ENCODE measurements at regions not wholly inside any gene's neighbourhood (a gene's known extent, or its start where the extent isn't known, plus 50 kb on each side); places are given as distances from the start of the nearest gene placed in this dataset.

- TF ChIP-seq, protein P1, sequence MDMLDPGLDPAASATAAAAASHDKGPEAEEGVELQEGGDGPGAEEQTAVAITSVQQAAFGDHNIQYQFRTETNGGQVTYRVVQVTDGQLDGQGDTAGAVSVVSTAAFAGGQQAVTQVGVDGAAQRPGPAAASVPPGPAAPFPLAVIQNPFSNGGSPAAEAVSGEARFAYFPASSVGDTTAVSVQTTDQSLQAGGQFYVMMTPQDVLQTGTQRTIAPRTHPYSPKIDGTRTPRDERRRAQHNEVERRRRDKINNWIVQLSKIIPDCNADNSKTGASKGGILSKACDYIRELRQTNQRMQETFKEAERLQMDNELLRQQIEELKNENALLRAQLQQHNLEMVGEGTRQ (IDR thresholded peaks at IDR 0.05; ENCODE audit: borderline replicate concordance, low read depth, low read length) = no peak
- TF ChIP-seq TAF1 (IDR thresholded peaks at IDR 0.05; ENCODE audit: borderline replicate concordance, low read depth, low read length) = no peak
These were observed 391.9 kb upstream of the RAB6C start (continued) for GRCh38 chr2:129587426-129588064.

DNA sequence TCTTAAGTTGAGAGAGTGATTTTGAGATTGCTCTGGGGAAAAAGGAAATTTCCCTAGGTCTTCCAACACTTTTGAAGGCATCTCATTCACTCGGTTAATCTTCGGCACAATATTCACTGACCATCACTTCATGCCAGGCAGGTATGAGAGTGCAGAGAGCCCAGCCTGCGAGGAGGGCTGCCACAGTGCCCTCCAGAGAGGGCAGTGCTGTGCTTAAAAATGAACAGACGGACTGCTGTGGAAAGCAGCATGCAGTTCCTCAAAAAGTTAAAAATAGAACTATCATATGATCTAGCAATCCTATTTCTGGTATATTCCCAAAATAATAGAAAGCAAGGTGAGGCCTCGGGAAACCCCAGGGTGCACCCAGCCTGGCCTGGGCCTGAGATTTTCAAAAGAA is 374.9 kb upstream of the RAB6C start:
- peaks cover 0 to 2% of the 10 kb centered on the region in 2 experiments; a peak in 2 of 4 replicates for H3K4me1 ChIP-seq (ENCODE audit: control insufficient read depth in 1 of 2, insufficient read depth in 2 of 2, low read depth in 1 of 2, low read length in 1 of 2)
- no peaks in the 10 kb centered on the region for H3K9me2 ChIP-seq
- DNase-seq = no peak
- TF ChIP-seq EZH2phosphoT487 (IDR thresholded peaks at IDR 0.05; ENCODE audit: borderline replicate concordance, low read depth) (no peak), MEF2A (IDR thresholded peaks at IDR 0.05; ENCODE audit: borderline replicate concordance, low read depth) (no peak), RXRA (IDR thresholded peaks at IDR 0.05; ENCODE audit: borderline replicate concordance, low read depth) (no peak), MXI1 (IDR thresholded peaks at IDR 0.05; ENCODE audit: low read depth, low read length) (no peak), NFIC (IDR thresholded peaks at IDR 0.05; ENCODE audit: borderline replicate concordance) (no peak), ZBTB33 (IDR thresholded peaks at IDR 0.05; ENCODE audit: borderline replicate concordance, low read depth) (no peak), USF1 (IDR thresholded peaks at IDR 0.05; ENCODE audit: borderline replicate concordance, low read depth) (no peak), REST (IDR thresholded peaks at IDR 0.05; ENCODE audit: low read depth, low read length) (no peak), GATA2 (CRISPR knock-in tag; IDR thresholded peaks at IDR 0.05) (no peak), EP300 (IDR thresholded peaks at IDR 0.05; ENCODE audit: borderline replicate concordance in 1 of 2, low read depth in 1 of 2, low read length in 1 of 2) (no peak), GABPA (IDR thresholded peaks at IDR 0.05; ENCODE audit: low read depth) (no peak)
- TF ChIP-seq, protein P1 (IDR thresholded peaks at IDR 0.05; ENCODE audit: borderline replicate concordance, low read depth, low read length) = no peak
- H3F3A ChIP-seq (replicated peaks; ENCODE audit: insufficient read depth) = no peaks in the 10 kb centered on the region
- no peak overlapping the region for H3K9ac ChIP-seq
- 32% methylated on average over 5 of the region's 5 CpGs for WGBS (ENCODE audit: low lambda C conversion rate)
- H3K27me3 ChIP-seq (ENCODE audit: insufficient read depth) = no peaks in the 10 kb centered on the region
- ChIA-PET CTCF (no interaction called here), POLR2A (no interaction called here)
- no peaks in the 10 kb centered on the region for H3K79me2 ChIP-seq (ENCODE audit: insufficient read depth)
- no peak overlapping the region for H3K27ac ChIP-seq (ENCODE audit: low read depth in 2 of 2, low read length in 1 of 2)
- H3K36me3 ChIP-seq (replicated peaks in 1 of 2; ENCODE audit: control insufficient read depth in 1 of 2, insufficient read depth in 2 of 2, low read length in 1 of 2) = no peaks in the 10 kb centered on the region
- H3K4me3 ChIP-seq (ENCODE audit: low read depth in 2 of 2, low read length in 1 of 2) = no peak overlapping the region
- no peak overlapping the region for H3K4me2 ChIP-seq
- H4K20me1 ChIP-seq (ENCODE audit: insufficient read depth) = no peaks in the 10 kb centered on the region
- no peaks in the 10 kb centered on the region for H3K9me3 ChIP-seq
- no peak overlapping the region for H2AFZ ChIP-seq (ENCODE audit: low read depth)

Data from SK-N-SH (cell line).